ENCODE measurements at regions not wholly inside any gene's neighbourhood (a gene's known extent, or its start where the extent isn't known, plus 50 kb on each side); places are given as distances from the start of the nearest gene placed in this dataset.

- Histone ChIP-seq H2AFZ (ENCODE audit: low read depth) (no peak overlapping the region), H3K79me2 (ENCODE audit: insufficient read depth, low read depth) (no peaks in the 10 kb centered on the region)
- TF ChIP-seq CTCF (conservative IDR thresholded peaks at IDR 0.05; ENCODE audit: low read depth, low read length): no peak
Observed at GRCh38 chr7:46943996-46944395, 637.9 kb downstream of the TNS3 start.

GRCh38 chr7:46942574-46942973 lies 639.3 kb downstream of the TNS3 start:
- TF ChIP-seq CTCF (conservative IDR thresholded peaks at IDR 0.05; ENCODE audit: low read depth, low read length): no peak
- H4K20me1 ChIP-seq (ENCODE audit: insufficient read depth): no peaks in the 10 kb centered on the region

More at GRCh38 chr7:46943996-46944395, 637.9 kb downstream of the TNS3 start:
- no peak overlapping the region for H3K4me2 ChIP-seq
- no peaks in the 10 kb centered on the region for H3K27me3 ChIP-seq (ENCODE audit: insufficient read depth, low read depth)
- no peak overlapping the region for H3K4me3 ChIP-seq (IDR thresholded peaks at IDR 0.05; ENCODE audit: insufficient read depth, low read depth, low read length)
- no peaks in the 10 kb centered on the region for H3K4me1 ChIP-seq (ENCODE audit: low read depth, poor library complexity, severe bottlenecking)
- no peak overlapping the region for H3K27ac ChIP-seq
- H4K20me1 ChIP-seq (ENCODE audit: insufficient read depth): no peaks in the 10 kb centered on the region
- H3K36me3 ChIP-seq (ENCODE audit: insufficient read depth): no peaks in the 10 kb centered on the region
- H3K9ac ChIP-seq: no peak overlapping the region

DNA sequence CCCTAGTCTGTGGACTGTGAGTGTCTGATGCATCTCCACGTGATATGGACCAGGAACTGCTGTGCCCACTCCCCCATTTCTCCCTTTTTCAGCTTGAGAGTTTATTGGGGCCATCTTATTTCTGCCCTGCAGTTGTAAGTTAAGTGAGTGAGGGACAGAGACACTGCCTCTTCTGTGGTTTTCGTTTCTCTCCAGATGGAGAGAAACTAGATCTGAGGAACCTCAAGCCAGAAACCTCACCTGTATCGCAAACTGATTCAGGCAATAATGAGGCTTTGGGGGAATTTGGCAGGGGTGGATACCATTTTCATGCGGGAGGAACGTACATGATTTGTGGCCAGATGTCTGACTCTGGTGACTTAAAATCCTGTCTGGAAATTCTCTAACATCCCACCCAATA lies 641.7 kb downstream of the TNS3 start:
- no peaks in the 10 kb centered on the region for H3K27me3 ChIP-seq (ENCODE audit: insufficient read depth, low read depth)
- H3K4me1 ChIP-seq (ENCODE audit: low read depth, poor library complexity, severe bottlenecking): no peaks in the 10 kb centered on the region
- H3K4me2 ChIP-seq: no peak overlapping the region
- H3K27ac ChIP-seq: no peak overlapping the region
- H3K36me3 ChIP-seq (ENCODE audit: insufficient read depth): no peaks in the 10 kb centered on the region
- H3K4me3 ChIP-seq (IDR thresholded peaks at IDR 0.05; ENCODE audit: insufficient read depth, low read depth, low read length): no peak overlapping the region
- no peaks in the 10 kb centered on the region for H3K79me2 ChIP-seq (ENCODE audit: insufficient read depth, low read depth)
- no peaks in the 10 kb centered on the region for H4K20me1 ChIP-seq (ENCODE audit: insufficient read depth)
- H3K9ac ChIP-seq: no peak overlapping the region
- no peak for TF ChIP-seq CTCF (conservative IDR thresholded peaks at IDR 0.05; ENCODE audit: low read depth, low read length)
- H2AFZ ChIP-seq (ENCODE audit: low read depth): no peak overlapping the region

More at GRCh38 chr7:46942574-46942973, 639.3 kb downstream of the TNS3 start:
- H3K79me2 ChIP-seq (ENCODE audit: insufficient read depth, low read depth): no peaks in the 10 kb centered on the region
- no peak overlapping the region for H3K9ac ChIP-seq
- no peak overlapping the region for H2AFZ ChIP-seq (ENCODE audit: low read depth)
- H3K4me2 ChIP-seq: no peak overlapping the region
- H3K27me3 ChIP-seq (ENCODE audit: insufficient read depth, low read depth): no peaks in the 10 kb centered on the region
- no peaks in the 10 kb centered on the region for H3K4me1 ChIP-seq (ENCODE audit: low read depth, poor library complexity, severe bottlenecking)
- no peak overlapping the region for H3K4me3 ChIP-seq (IDR thresholded peaks at IDR 0.05; ENCODE audit: insufficient read depth, low read depth, low read length)
- no peak overlapping the region for H3K27ac ChIP-seq
- no peaks in the 10 kb centered on the region for H3K36me3 ChIP-seq (ENCODE audit: insufficient read depth)

DNA sequence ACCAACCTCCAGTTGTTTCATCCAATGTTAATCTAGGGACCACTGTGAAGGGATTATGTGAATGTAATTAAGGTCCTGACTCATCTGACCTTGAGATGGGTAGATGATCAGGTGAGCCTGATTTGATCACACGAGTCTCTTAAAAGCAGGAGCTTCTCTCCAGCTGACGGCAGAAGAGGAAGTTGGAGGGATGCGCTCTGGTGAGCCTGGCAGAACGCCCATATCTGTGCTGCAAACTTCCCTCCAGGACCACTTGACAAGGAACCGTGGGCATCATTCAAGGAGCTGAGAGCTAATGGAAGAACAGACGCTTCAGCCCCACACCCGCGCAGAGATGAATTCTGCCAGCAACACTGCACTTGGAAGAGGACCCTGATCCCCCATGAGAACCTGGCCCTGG lies 642.4 kb downstream of the TNS3 start:
- Histone ChIP-seq H2AFZ (ENCODE audit: low read depth) (no peak overlapping the region), H3K9ac (no peak overlapping the region), H3K4me1 (ENCODE audit: low read depth, poor library complexity, severe bottlenecking) (no peaks in the 10 kb centered on the region), H3K36me3 (ENCODE audit: insufficient read depth) (no peaks in the 10 kb centered on the region), H4K20me1 (ENCODE audit: insufficient read depth) (no peaks in the 10 kb centered on the region), H3K27me3 (ENCODE audit: insufficient read depth, low read depth) (no peaks in the 10 kb centered on the region), H3K4me2 (no peak overlapping the region), H3K4me3 (IDR thresholded peaks at IDR 0.05; ENCODE audit: insufficient read depth, low read depth, low read length) (no peak overlapping the region), H3K27ac (no peak overlapping the region), H3K79me2 (ENCODE audit: insufficient read depth, low read depth) (no peaks in the 10 kb centered on the region)
- no peak for TF ChIP-seq CTCF (conservative IDR thresholded peaks at IDR 0.05; ENCODE audit: low read depth, low read length)
